ENCODE measurements at regions not wholly inside any gene's neighbourhood (a gene's known extent, or its start where the extent isn't known, plus 50 kb on each side); places are given as distances from the start of the nearest gene placed in this dataset.

GRCh38 chr10:128614016-128614605, 487.9 kb upstream of the MKI67 start:
- no peak overlapping the region for H3K4me3 ChIP-seq

GRCh38 chr10:128614802-128615553, 488.8 kb upstream of the MKI67 start:
- Mint-ChIP-seq H3K27me3 (ENCODE audit: insufficient read depth, low read depth) (peaks cover 4% of the 10 kb centered on the region), H3K27ac (no peak overlapping the region), H3K36me3 (no peaks in the 10 kb centered on the region), H3K4me1 (no peaks in the 10 kb centered on the region), H3K9me3 (no peaks in the 10 kb centered on the region), H3K4me3 (no peak overlapping the region)
- H3K79me2 ChIP-seq (ENCODE audit: low read depth) = no peaks in the 10 kb centered on the region
- no peaks in the 10 kb centered on the region for H3F3A ChIP-seq (ENCODE audit: low read depth)
- DNase-seq (ENCODE audit: low spot score) = no peak
- TF ChIP-seq EZH2phosphoT487 (IDR thresholded peaks at IDR 0.05) = no peak
- TF ChIP-seq CTCF (IDR thresholded peaks at IDR 0.05) = no peak
- no peak for TF ChIP-seq EZH2 (IDR thresholded peaks at IDR 0.05)
- H3K27me3 ChIP-seq = no peaks in the 10 kb centered on the region
- H3K36me3 ChIP-seq = no peaks in the 10 kb centered on the region
- no peak overlapping the region for H3K4me3 ChIP-seq
- no peaks in the 10 kb centered on the region for H3K4me1 ChIP-seq
- no peak overlapping the region for H3K27ac ChIP-seq
- no peaks in the 10 kb centered on the region for H3K9me3 ChIP-seq (ENCODE audit: low read depth)
- H3K9ac ChIP-seq = no peak overlapping the region
- H3K4me2 ChIP-seq = no peak overlapping the region
- H4K20me1 ChIP-seq (ENCODE audit: low read depth) = no peaks in the 10 kb centered on the region
- H2AFZ ChIP-seq (replicated peaks) = no peak overlapping the region

More at GRCh38 chr10:128614016-128614605, 487.9 kb upstream of the MKI67 start:
- no peak overlapping the region for H3K4me3 Mint-ChIP-seq
- no peak for DNase-seq (ENCODE audit: low spot score)
- Histone ChIP-seq H3K4me2 (no peak overlapping the region), H2AFZ (replicated peaks) (no peak overlapping the region), H3F3A (ENCODE audit: low read depth) (no peaks in the 10 kb centered on the region), H3K9me3 (ENCODE audit: low read depth) (no peaks in the 10 kb centered on the region), H3K9ac (no peak overlapping the region), H4K20me1 (ENCODE audit: low read depth) (no peaks in the 10 kb centered on the region), H3K36me3 (no peaks in the 10 kb centered on the region), H3K27me3 (no peaks in the 10 kb centered on the region), H3K27ac (no peak overlapping the region), H3K4me1 (no peaks in the 10 kb centered on the region), H3K79me2 (ENCODE audit: low read depth) (no peaks in the 10 kb centered on the region)
- no peak for TF ChIP-seq EZH2 (IDR thresholded peaks at IDR 0.05)
- no peak for TF ChIP-seq EZH2phosphoT487 (IDR thresholded peaks at IDR 0.05)
- TF ChIP-seq CTCF (IDR thresholded peaks at IDR 0.05) = no peak
- peaks cover 4% of the 10 kb centered on the region for H3K27me3 Mint-ChIP-seq (ENCODE audit: insufficient read depth, low read depth)
- no peak overlapping the region for H3K27ac Mint-ChIP-seq
- no peaks in the 10 kb centered on the region for H3K4me1 Mint-ChIP-seq
- no peaks in the 10 kb centered on the region for H3K9me3 Mint-ChIP-seq
- no peaks in the 10 kb centered on the region for H3K36me3 Mint-ChIP-seq

- Mint-ChIP-seq H3K4me3 (no peak overlapping the region), H3K9me3 (no peaks in the 10 kb centered on the region), H3K4me1 (peaks cover under 1% of the 10 kb centered on the region), H3K27me3 (ENCODE audit: insufficient read depth, low read depth) (peaks cover 4% of the 10 kb centered on the region), H3K36me3 (no peaks in the 10 kb centered on the region), H3K27ac (no peak overlapping the region)
- no peak overlapping the region for H3K27ac ChIP-seq
- no peaks in the 10 kb centered on the region for H3K4me1 ChIP-seq
- H3F3A ChIP-seq (ENCODE audit: low read depth) = no peaks in the 10 kb centered on the region
- H3K27me3 ChIP-seq = no peaks in the 10 kb centered on the region
- no peak overlapping the region for H3K9ac ChIP-seq
- no peaks in the 10 kb centered on the region for H3K79me2 ChIP-seq (ENCODE audit: low read depth)
- no peaks in the 10 kb centered on the region for H3K36me3 ChIP-seq
- DNase-seq (ENCODE audit: low spot score) = no peak
- TF ChIP-seq CTCF (IDR thresholded peaks at IDR 0.05) = no peak
- no peak for TF ChIP-seq EZH2phosphoT487 (IDR thresholded peaks at IDR 0.05)
- no peak for TF ChIP-seq EZH2 (IDR thresholded peaks at IDR 0.05)
- H4K20me1 ChIP-seq (ENCODE audit: low read depth) = no peaks in the 10 kb centered on the region
- no peak overlapping the region for H2AFZ ChIP-seq (replicated peaks)
- H3K4me3 ChIP-seq = no peak overlapping the region
- H3K4me2 ChIP-seq = no peak overlapping the region
- H3K9me3 ChIP-seq (ENCODE audit: low read depth) = no peaks in the 10 kb centered on the region
Measured at GRCh38 chr10:128617532-128617931, 491.3 kb upstream of the MKI67 start.
